ENCODE measurements at regions not wholly inside any gene's neighbourhood (a gene's known extent, or its start where the extent isn't known, plus 50 kb on each side); places are given as distances from the start of the nearest gene placed in this dataset.

- Histone ChIP-seq H3K4me3 (no peak overlapping the region), H3K4me1 (ENCODE audit: low read depth) (no peaks in the 10 kb centered on the region), H3K9me3 (no peaks in the 10 kb centered on the region), H3K36me3 (ENCODE audit: low read depth) (no peaks in the 10 kb centered on the region)
- TF ChIP-seq, protein P1, sequence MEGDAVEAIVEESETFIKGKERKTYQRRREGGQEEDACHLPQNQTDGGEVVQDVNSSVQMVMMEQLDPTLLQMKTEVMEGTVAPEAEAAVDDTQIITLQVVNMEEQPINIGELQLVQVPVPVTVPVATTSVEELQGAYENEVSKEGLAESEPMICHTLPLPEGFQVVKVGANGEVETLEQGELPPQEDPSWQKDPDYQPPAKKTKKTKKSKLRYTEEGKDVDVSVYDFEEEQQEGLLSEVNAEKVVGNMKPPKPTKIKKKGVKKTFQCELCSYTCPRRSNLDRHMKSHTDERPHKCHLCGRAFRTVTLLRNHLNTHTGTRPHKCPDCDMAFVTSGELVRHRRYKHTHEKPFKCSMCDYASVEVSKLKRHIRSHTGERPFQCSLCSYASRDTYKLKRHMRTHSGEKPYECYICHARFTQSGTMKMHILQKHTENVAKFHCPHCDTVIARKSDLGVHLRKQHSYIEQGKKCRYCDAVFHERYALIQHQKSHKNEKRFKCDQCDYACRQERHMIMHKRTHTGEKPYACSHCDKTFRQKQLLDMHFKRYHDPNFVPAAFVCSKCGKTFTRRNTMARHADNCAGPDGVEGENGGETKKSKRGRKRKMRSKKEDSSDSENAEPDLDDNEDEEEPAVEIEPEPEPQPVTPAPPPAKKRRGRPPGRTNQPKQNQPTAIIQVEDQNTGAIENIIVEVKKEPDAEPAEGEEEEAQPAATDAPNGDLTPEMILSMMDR (IDR thresholded peaks at IDR 0.05) = no peak
- ATAC-seq (no peak), DNase-seq (peak in 1 of 3 donors; percentile 13)
- intact Hi-C loops (cut with DNase I, micrococcal nuclease) = no loop called here
Measured at GRCh38 chr16:88296437-88297177, 86.2 kb upstream of the ZNF469 start.

- ATAC-seq = no peak
- H3K36me3 ChIP-seq (ENCODE audit: low read depth) = no peaks in the 10 kb centered on the region
- no peaks in the 10 kb centered on the region for H3K9me3 ChIP-seq
- H3K4me1 ChIP-seq (ENCODE audit: low read depth) = no peaks in the 10 kb centered on the region
- H3K4me3 ChIP-seq = no peak overlapping the region
- intact Hi-C loops (cut with DNase I, micrococcal nuclease) = no loop called here
- peak in 1 of 3 donors; percentile 42 for DNase-seq
- TF ChIP-seq, protein P1 (IDR thresholded peaks at IDR 0.05) = no peak
Measured at GRCh38 chr16:88297178-88297720, 85.5 kb upstream of the ZNF469 start.

DNA sequence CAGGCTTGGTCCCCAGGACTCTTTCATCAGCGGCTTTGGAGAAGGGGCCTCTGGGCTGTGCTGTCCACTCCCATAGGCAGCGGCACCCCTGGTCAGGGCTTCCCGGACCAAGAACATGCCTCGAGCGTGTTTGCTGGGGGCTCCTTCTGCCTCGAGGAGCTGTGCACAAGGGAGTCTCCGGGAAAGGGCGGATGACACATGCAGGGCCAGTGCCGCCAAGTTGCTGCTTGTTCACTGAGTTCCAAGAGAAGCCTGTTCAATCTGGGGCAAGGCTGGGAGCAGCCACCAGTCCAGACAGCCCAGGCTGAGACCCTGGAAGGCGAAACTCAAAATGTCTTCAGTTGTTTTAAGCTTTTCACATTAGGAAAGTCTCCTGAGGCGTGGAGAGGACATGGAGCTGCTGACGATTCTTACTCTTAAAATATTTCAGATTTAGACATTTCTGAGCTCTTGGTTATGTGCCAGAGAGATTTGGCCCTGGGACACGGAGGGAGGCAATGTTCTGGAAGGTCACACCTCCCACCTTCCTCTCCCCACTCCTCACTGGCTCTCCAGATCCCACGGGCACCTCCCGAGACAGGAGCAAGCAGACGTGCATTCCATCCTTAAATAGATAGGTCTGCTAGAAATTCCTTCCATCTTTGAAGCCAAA, 84.5 kb upstream of the ZNF469 start:
- Histone ChIP-seq H3K4me3 (no peak overlapping the region), H3K36me3 (ENCODE audit: low read depth) (no peaks in the 10 kb centered on the region), H3K4me1 (ENCODE audit: low read depth) (no peaks in the 10 kb centered on the region), H3K9me3 (no peaks in the 10 kb centered on the region)
- intact Hi-C loops (cut with DNase I, micrococcal nuclease) = no loop called here
- TF ChIP-seq, protein P1 (IDR thresholded peaks at IDR 0.05) = no peak
- ATAC-seq (no peak), DNase-seq (peak in 1 of 3 donors; percentile 51)

- ATAC-seq (no peak), DNase-seq (peak in 1 of 3 donors; percentile 22)
- no peaks in the 10 kb centered on the region for H3K4me1 ChIP-seq (ENCODE audit: low read depth)
- intact Hi-C loops (cut with DNase I, micrococcal nuclease) = no loop called here
- H3K36me3 ChIP-seq (ENCODE audit: low read depth) = no peaks in the 10 kb centered on the region
- TF ChIP-seq, protein P1 (IDR thresholded peaks at IDR 0.05) = no peak
- H3K9me3 ChIP-seq = no peaks in the 10 kb centered on the region
- H3K4me3 ChIP-seq = no peak overlapping the region
Measured at GRCh38 chr16:88298833-88299745, 83.7 kb upstream of the ZNF469 start.

DNA sequence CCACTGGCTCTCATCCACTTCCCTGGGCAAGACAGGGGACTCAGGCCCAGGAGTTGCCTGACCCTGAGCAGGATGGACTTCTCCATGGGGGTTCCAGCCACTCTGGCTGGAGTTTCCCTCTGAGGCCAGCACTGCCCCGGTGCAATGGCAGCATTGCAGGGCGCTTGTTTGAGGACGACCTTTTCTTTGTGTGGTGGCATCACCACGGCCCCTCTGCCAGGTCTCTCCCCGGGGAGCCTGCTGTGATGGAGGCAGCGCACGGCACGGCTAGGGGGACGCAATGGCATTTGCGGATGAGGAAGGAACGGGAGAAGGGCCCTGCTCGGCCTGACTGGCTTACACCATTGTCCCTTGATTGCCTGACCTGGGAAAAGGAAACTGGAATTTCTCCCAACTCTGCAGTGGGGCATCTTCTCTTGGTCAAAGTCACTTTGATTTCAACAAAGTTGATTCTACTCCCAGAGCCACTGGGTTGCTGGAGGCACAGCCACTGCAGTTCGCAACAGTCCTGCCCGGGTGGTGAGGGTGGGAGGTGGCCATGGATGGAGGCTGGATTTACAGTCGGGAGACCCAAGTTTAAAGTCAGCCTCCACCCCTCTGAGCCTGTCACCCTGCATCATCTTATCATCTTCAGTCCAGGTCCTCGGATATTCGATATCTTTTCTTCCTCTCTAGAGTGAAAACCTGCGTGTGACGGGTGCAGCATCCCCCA, 82.9 kb upstream of the ZNF469 start:
- no peaks in the 10 kb centered on the region for H3K36me3 ChIP-seq (ENCODE audit: low read depth)
- intact Hi-C loops (cut with DNase I, micrococcal nuclease) = no loop called here
- ATAC-seq = no peak
- TF ChIP-seq, protein P1 (IDR thresholded peaks at IDR 0.05) = no peak
- no peaks in the 10 kb centered on the region for H3K4me1 ChIP-seq (ENCODE audit: low read depth)
- DNase-seq = peak in 1 of 3 donors; percentile 40
- H3K9me3 ChIP-seq = no peaks in the 10 kb centered on the region
- no peak overlapping the region for H3K4me3 ChIP-seq
